ENCODE measurements at regions not wholly inside any gene's neighbourhood (a gene's known extent, or its start where the extent isn't known, plus 50 kb on each side); places are given as distances from the start of the nearest gene placed in this dataset.

DNA sequence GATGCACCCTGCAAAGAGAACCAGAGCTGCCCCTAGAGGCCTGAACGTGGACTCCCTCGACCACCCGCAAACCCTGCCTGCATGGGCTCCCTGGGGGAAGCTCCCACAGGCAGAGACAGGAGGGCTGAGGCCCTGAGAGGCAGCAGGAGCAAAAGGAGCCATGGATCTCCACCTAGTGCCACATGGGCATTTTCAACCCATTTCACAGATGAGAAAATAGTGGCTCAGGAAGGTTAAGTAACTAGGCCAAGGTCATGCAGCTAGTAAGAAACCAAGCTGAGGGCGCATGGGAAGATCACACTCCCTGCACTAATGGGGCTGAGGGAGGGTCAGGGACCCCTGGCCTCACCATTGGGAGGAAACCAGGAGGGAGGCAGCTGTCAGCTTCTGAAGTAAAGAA, 271.7 kb upstream of the RAB6C start:
- Histone ChIP-seq H4K20me1 (ENCODE audit: insufficient read depth, low read length) (no peaks in the 10 kb centered on the region), H2AFZ (ENCODE audit: low read length) (no peak overlapping the region), H3K4me2 (ENCODE audit: low read depth, low read length) (no peak overlapping the region), H3K4me3 (ENCODE audit: low read length) (no peak overlapping the region), H3K27me3 (replicated peaks; ENCODE audit: insufficient read depth, low read length) (no peaks in the 10 kb centered on the region), H3F3A (ENCODE audit: insufficient read depth, low read length) (no peaks in the 10 kb centered on the region), H3K79me2 (ENCODE audit: low read length) (no peaks in the 10 kb centered on the region), H3K27ac (ENCODE audit: low read length) (no peak overlapping the region), H3K9me3 (replicated peaks; ENCODE audit: insufficient read depth, low read length) (no peaks in the 10 kb centered on the region), H3K36me3 (replicated peaks; ENCODE audit: insufficient read depth, low read length) (no peaks in the 10 kb centered on the region), H3K9ac (ENCODE audit: low read length) (no peak overlapping the region), H3K4me1 (ENCODE audit: low read length) (no peaks in the 10 kb centered on the region), H3K9me2 (replicated peaks; ENCODE audit: insufficient read depth, low read length) (no peaks in the 10 kb centered on the region)
- no peak for DNase-seq
- TF ChIP-seq EZH2 (optimal IDR thresholded peaks at IDR 0.05; ENCODE audit: low read depth, low read length) (no peak), EZH2phosphoT487 (IDR thresholded peaks at IDR 0.05; ENCODE audit: low read length) (no peak)
- TF ChIP-seq, protein P1, sequence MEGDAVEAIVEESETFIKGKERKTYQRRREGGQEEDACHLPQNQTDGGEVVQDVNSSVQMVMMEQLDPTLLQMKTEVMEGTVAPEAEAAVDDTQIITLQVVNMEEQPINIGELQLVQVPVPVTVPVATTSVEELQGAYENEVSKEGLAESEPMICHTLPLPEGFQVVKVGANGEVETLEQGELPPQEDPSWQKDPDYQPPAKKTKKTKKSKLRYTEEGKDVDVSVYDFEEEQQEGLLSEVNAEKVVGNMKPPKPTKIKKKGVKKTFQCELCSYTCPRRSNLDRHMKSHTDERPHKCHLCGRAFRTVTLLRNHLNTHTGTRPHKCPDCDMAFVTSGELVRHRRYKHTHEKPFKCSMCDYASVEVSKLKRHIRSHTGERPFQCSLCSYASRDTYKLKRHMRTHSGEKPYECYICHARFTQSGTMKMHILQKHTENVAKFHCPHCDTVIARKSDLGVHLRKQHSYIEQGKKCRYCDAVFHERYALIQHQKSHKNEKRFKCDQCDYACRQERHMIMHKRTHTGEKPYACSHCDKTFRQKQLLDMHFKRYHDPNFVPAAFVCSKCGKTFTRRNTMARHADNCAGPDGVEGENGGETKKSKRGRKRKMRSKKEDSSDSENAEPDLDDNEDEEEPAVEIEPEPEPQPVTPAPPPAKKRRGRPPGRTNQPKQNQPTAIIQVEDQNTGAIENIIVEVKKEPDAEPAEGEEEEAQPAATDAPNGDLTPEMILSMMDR (IDR thresholded peaks at IDR 0.05; ENCODE audit: low read length) = no peak

DNA sequence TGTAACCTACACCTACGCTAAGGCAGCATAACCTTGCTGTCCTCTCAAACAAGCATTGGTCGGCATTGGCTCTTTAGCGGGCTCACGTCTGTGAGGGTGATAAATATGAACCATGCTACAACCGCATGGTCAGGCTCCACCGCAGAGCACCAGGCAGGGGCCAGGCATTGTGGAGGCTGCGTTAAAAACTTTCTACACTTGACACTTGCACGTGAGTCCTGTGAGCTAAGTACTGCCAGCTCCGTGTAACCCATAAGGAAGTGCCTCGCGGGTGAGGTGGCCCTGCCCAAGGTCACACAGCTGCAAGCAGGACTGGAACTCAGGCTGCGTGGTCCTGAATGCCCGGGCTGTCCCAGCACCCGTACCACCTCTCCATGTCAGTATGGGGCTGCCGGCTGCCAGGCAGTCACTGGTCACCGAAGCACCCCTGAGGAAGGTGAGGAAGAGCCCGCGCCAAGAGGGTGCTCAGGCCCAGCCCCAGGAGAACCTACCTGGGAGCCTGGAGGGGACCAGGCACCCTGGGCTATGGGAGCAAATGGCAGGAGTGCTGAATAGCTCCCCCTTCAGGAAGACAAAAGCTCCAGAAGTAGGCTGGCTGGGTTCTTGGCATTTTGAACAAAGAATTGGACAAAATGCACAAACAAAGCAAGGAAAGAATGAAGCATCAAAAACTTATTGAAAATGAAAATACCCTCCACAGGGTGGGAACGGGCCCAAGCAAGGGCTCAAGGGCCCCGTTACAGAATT, 271.1 kb upstream of the RAB6C start:
- no peaks in the 10 kb centered on the region for H3K27me3 ChIP-seq (replicated peaks; ENCODE audit: insufficient read depth, low read length)
- DNase-seq = no peak
- H3K4me2 ChIP-seq (ENCODE audit: low read depth, low read length) = no peak overlapping the region
- H4K20me1 ChIP-seq (ENCODE audit: insufficient read depth, low read length) = no peaks in the 10 kb centered on the region
- no peak overlapping the region for H3K27ac ChIP-seq (ENCODE audit: low read length)
- H3K9ac ChIP-seq (ENCODE audit: low read length) = no peak overlapping the region
- TF ChIP-seq EZH2 (optimal IDR thresholded peaks at IDR 0.05; ENCODE audit: low read depth, low read length) (no peak), EZH2phosphoT487 (IDR thresholded peaks at IDR 0.05; ENCODE audit: low read length) (no peak)
- TF ChIP-seq, protein P1 (IDR thresholded peaks at IDR 0.05; ENCODE audit: low read length) = no peak
- no peak overlapping the region for H2AFZ ChIP-seq (ENCODE audit: low read length)
- no peaks in the 10 kb centered on the region for H3K36me3 ChIP-seq (replicated peaks; ENCODE audit: insufficient read depth, low read length)
- H3K4me3 ChIP-seq (ENCODE audit: low read length) = no peak overlapping the region
- no peaks in the 10 kb centered on the region for H3K79me2 ChIP-seq (ENCODE audit: low read length)
- no peaks in the 10 kb centered on the region for H3F3A ChIP-seq (ENCODE audit: insufficient read depth, low read length)
- no peaks in the 10 kb centered on the region for H3K9me3 ChIP-seq (replicated peaks; ENCODE audit: insufficient read depth, low read length)
- H3K9me2 ChIP-seq (replicated peaks; ENCODE audit: insufficient read depth, low read length) = no peaks in the 10 kb centered on the region
- no peaks in the 10 kb centered on the region for H3K4me1 ChIP-seq (ENCODE audit: low read length)

GRCh38 chr2:129709001-129709955, 270.2 kb upstream of the RAB6C start:
- TF ChIP-seq EZH2 (optimal IDR thresholded peaks at IDR 0.05; ENCODE audit: low read depth, low read length) = no peak
- TF ChIP-seq, protein P1 (IDR thresholded peaks at IDR 0.05; ENCODE audit: low read length) = no peak
- TF ChIP-seq EZH2phosphoT487 (IDR thresholded peaks at IDR 0.05; ENCODE audit: low read length) = no peak
- H3K9me2 ChIP-seq (replicated peaks; ENCODE audit: insufficient read depth, low read length) = no peaks in the 10 kb centered on the region
- no peak overlapping the region for H3K4me2 ChIP-seq (ENCODE audit: low read depth, low read length)
- H3K9ac ChIP-seq (ENCODE audit: low read length) = no peak overlapping the region
- H3K9me3 ChIP-seq (replicated peaks; ENCODE audit: insufficient read depth, low read length) = no peaks in the 10 kb centered on the region
- H4K20me1 ChIP-seq (ENCODE audit: insufficient read depth, low read length) = no peaks in the 10 kb centered on the region
- H3F3A ChIP-seq (ENCODE audit: insufficient read depth, low read length) = no peaks in the 10 kb centered on the region
- H3K36me3 ChIP-seq (replicated peaks; ENCODE audit: insufficient read depth, low read length) = no peaks in the 10 kb centered on the region
- no peaks in the 10 kb centered on the region for H3K4me1 ChIP-seq (ENCODE audit: low read length)
- no peaks in the 10 kb centered on the region for H3K27me3 ChIP-seq (replicated peaks; ENCODE audit: insufficient read depth, low read length)
- no peaks in the 10 kb centered on the region for H3K79me2 ChIP-seq (ENCODE audit: low read length)
- DNase-seq = no peak
- no peak overlapping the region for H2AFZ ChIP-seq (ENCODE audit: low read length)
- H3K27ac ChIP-seq (ENCODE audit: low read length) = no peak overlapping the region
- no peak overlapping the region for H3K4me3 ChIP-seq (ENCODE audit: low read length)
